PC-9 (cell line): ENCODE measurements at regions not wholly inside any gene's neighbourhood (a gene's known extent, or its start where the extent isn't known, plus 50 kb on each side); places are given as distances from the start of the nearest gene placed in this dataset.
"Not testable (repeated sequence)": the region's sequence is repeated elsewhere in the genome, so short reads cannot be mapped to it uniquely, and the experiment has no call there.

ENCODE experiments used
- BruUV-seq: library from RNA; stranded (reverse); fragments of 400-500 nt; replicated peaks from 2 replicates; lab custom pipeline; 2021; lab: Mats Ljungman, UMichigan
- CTCF ChIA-PET: fragments of 300-600 bp; sonication (Branson Sonifier 250); formaldehyde crosslinking; loops from one replicate; lab custom pipeline; 2022; ENCODE audit warnings: antibody characterized with exemption; lab: Charles Lee
- POLR2A ChIA-PET: fragments of 300-600 bp; sonication (Branson Sonifier 250); formaldehyde crosslinking; loops from one replicate; lab custom pipeline; 2022; ENCODE audit warnings: antibody characterized with exemption; ENCODE audit not compliant: unreplicated experiment; lab: Charles Lee
- DNase-seq, 2 experiments: peaks; one replicate each; pipeline versions ENCODE4 v3.0.0 to v3.0.0-alpha.2; 2015 to 2022; ENCODE audit warnings: mixed read lengths in 1 of 2
- H2AFZ ChIP-seq: fragments of 200-600 bp; sonication (generic); 2 replicates; pipeline ENCODE4 v1.8.1; 2017; ENCODE audit warnings: antibody characterized with exemption
- H3F3A ChIP-seq: fragments of 200-600 bp; sonication (generic); 2 replicates; pipeline ENCODE4 v1.8.1; 2017; ENCODE audit warnings: antibody characterized with exemption, mild to moderate bottlenecking, low read depth; ENCODE audit not compliant: insufficient read depth
- H3K27ac ChIP-seq: fragments of 200-600 bp; sonication (generic); 2 replicates; pipeline ENCODE4 v1.6.1; 2016; ENCODE audit warnings: mixed run types
- H3K27me3 ChIP-seq: fragments of 200-600 bp; sonication (generic); 2 replicates; pipeline ENCODE4 v1.6.1; 2016; ENCODE audit warnings: low read depth, mixed run types; ENCODE audit not compliant: insufficient read depth
- H3K36me3 ChIP-seq: fragments of 200-600 bp; sonication (generic); 2 replicates; pipeline ENCODE4 v1.6.1; 2016; ENCODE audit warnings: low read depth, mixed run types
- H3K4me1 ChIP-seq: fragments of 200-600 bp; sonication (generic); replicated peaks from 2 replicates; pipeline ENCODE4 v1.6.1; 2016; ENCODE audit warnings: mixed run types; ENCODE audit not compliant: insufficient read depth
- H3K4me2 ChIP-seq: fragments of 200-600 bp; sonication (generic); 2 replicates; pipeline ENCODE4 v1.6.1; 2017; ENCODE audit warnings: mixed run types
- H3K4me3 ChIP-seq: fragments of 200-600 bp; sonication (generic); 2 replicates; pipeline ENCODE4 v1.6.1; 2016; ENCODE audit warnings: mixed run types
- H3K79me2 ChIP-seq: fragments of 200-600 bp; sonication (generic); 2 replicates; pipeline ENCODE4 v1.6.1; 2017; ENCODE audit warnings: low read depth, mixed run types
- H3K9me2 ChIP-seq: fragments of 200-600 bp; sonication (generic); 2 replicates; pipeline ENCODE4 v1.8.1; 2017; ENCODE audit warnings: mild to moderate bottlenecking; ENCODE audit not compliant: insufficient read depth
- H3K9me3 ChIP-seq: fragments of 200-600 bp; sonication (generic); 2 replicates; pipeline ENCODE4 v1.8.1; 2016; ENCODE audit warnings: low read depth; ENCODE audit not compliant: insufficient read depth
- H4K20me1 ChIP-seq: fragments of 200-600 bp; sonication (generic); 2 replicates; pipeline ENCODE4 v1.8.1; 2017; ENCODE audit not compliant: insufficient read depth
- CTCF ChIP-seq: fragments of 200-600 bp; sonication (generic); conservative IDR thresholded peaks from 2 replicates; pipeline ENCODE4 v1.6.1; 2017; ENCODE audit warnings: mixed run types, antibody characterized with exemption, mild to moderate bottlenecking, moderate library complexity
- EZH2 ChIP-seq: fragments of 200-600 bp; sonication (generic); IDR thresholded peaks from 2 replicates; pipeline ENCODE4 v1.8.0; 2017; ENCODE audit warnings: antibody characterized with exemption, low read depth
- intact Hi-C: fragments of 100-400 bp; cut with micrococcal nuclease; formaldehyde crosslinking; loops from one replicate; pipeline ENCODE4 v1.10.0; 2022; ENCODE audit not compliant: unreplicated experiment

- intact Hi-C loops, result loop anchor here (10.0 kb wide), 2 partner anchors 159 to 589 kb away; no protein-coding TSS in a partner anchor
- H3K4me3 ChIP-seq, result no peak overlapping the region
- CTCF ChIA-PET, result no interaction called here
- POLR2A ChIA-PET, result no interaction called here
- H3K79me2 ChIP-seq, result no peaks in the 10 kb centered on the region
- no peaks in the 10 kb centered on the region for H3K27me3 ChIP-seq
- no peaks in the 10 kb centered on the region for H3F3A ChIP-seq
- H3K27ac ChIP-seq, result no peak overlapping the region
- no peaks in the 10 kb centered on the region for H3K36me3 ChIP-seq
- no peak for DNase-seq
- no TSS peak for BruUV-seq
- H3K4me2 ChIP-seq, result no peak overlapping the region
- H2AFZ ChIP-seq, result no peak overlapping the region
- no peaks in the 10 kb centered on the region for H3K9me3 ChIP-seq
- TF ChIP-seq EZH2, result no peak
- no peak for TF ChIP-seq CTCF
- no peaks in the 10 kb centered on the region for H4K20me1 ChIP-seq
- H3K9me2 ChIP-seq, result no peaks in the 10 kb centered on the region; the same call in 1 of the 2 replicates
- H3K4me1 ChIP-seq, result no peaks in the 10 kb centered on the region
Measured at GRCh38 chr21:16455978-16456377, 726.2 kb downstream of the USP25 start.

DNA sequence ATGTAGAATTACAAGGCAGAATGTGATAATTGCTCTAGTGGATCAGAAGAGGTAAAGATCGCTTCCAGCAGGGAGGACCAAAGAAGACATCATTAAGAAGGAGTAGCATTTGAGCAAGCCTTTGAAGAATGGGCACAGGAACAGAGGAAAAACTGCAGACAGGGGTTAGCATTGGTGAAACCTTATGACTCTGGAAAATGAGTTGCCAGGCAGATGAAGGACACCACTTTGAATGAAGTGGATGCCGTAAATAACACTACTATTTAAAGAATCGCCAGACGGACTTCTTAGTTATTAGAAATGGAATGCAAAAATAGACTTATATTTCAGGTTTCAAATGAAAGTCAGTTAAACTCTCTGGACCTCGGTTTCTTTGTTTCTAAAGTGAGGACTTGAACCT lies 727.7 kb downstream of the USP25 start:
- Histone ChIP-seq H3K9me3 (no peaks in the 10 kb centered on the region), H3K36me3 (no peaks in the 10 kb centered on the region), H3K27me3 (no peaks in the 10 kb centered on the region), H4K20me1 (no peaks in the 10 kb centered on the region), H3K4me3 (no peak overlapping the region), H3K27ac (no peak overlapping the region), H3K4me1 (no peaks in the 10 kb centered on the region), H3K9me2 (no peaks in the 10 kb centered on the region; the same call in 1 of the 2 replicates), H3K4me2 (no peak overlapping the region), H3K79me2 (no peaks in the 10 kb centered on the region), H3F3A (no peaks in the 10 kb centered on the region), H2AFZ (no peak overlapping the region)
- ChIA-PET CTCF (no interaction called here), POLR2A (no interaction called here)
- DNase-seq, result no peak
- no peak for TF ChIP-seq EZH2
- TF ChIP-seq CTCF, result no peak
- no TSS peak for BruUV-seq
- intact Hi-C loops, result loop anchor here (10.0 kb wide), 2 partner anchors 157 to 587 kb away; no protein-coding TSS in a partner anchor

DNA sequence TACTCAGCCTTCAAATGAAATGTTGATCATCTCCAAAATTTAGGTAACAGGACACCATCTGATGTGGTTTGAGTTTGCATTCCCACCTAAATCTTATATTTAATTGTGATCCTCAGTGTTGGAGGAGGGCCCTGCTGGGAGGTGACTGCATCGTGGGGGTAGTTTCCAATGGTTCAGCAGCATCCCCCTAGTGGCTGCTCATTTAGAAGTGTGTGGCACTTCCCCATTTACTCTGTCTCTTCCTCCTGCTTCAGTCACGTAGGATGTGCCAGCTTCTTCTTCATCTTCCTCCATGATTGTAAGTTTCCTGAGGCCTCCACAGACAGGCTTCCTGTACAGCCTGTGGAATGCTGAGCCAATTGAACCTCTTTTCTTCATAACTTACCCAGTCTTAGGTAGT lies 731.2 kb downstream of the USP25 start:
- CTCF ChIA-PET, result no interaction called here
- intact Hi-C loops, result no loop called here

DNA sequence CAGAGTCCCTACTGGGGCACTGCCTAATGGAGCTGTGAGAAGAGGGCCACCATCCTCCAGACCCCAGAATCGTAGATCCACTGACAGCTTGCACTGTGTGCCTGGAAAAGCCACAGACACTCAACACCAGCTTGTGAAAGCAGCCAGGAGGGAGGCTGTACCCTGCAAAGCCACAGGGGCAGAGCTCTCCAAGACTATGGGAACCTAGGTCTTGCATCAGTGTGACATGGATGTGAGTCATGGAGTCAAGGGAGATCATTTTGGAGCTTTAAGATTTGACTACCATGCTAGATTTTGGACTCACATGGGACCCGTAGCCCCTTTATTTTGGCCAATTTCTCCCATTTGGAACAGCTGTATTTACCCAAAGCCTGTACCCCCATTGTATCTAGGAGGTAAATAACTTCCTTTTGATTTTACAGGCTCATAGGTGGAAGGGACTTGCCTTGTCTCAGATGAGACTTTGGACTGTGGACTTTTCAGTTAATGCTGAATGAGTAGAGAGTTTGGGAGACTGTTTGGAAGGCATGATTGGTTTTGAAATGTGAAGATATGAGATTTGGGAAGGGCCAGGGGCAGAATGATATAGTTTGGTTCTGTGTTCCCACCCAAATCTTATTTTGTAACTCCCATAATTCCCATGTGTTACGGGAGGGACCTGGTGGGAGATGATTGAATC lies 734.6 kb downstream of the USP25 start:
- intact Hi-C loops, BruUV-seq, DNase-seq, H3K4me2 ChIP-seq, CTCF ChIA-PET, H3F3A ChIP-seq, H3K79me2 ChIP-seq, H3K4me1 ChIP-seq, H3K9me3 ChIP-seq, H3K36me3 ChIP-seq, H4K20me1 ChIP-seq, POLR2A ChIA-PET, H3K27me3 ChIP-seq, H3K4me3 ChIP-seq, H2AFZ ChIP-seq, H3K27ac ChIP-seq, H3K9me2 ChIP-seq: not testable (repeated sequence)

More for the DNA sequence above, 731.2 kb downstream of the USP25 start:
- no peaks in the 10 kb centered on the region for H4K20me1 ChIP-seq
- no peaks in the 10 kb centered on the region for H3K27me3 ChIP-seq
- no peaks in the 10 kb centered on the region for H3K36me3 ChIP-seq
- H3K4me2 ChIP-seq, result no peak overlapping the region
- POLR2A ChIA-PET, result no interaction called here
- TF ChIP-seq CTCF, result no peak
- TF ChIP-seq EZH2, result no peak
- no peak overlapping the region for H3K4me3 ChIP-seq
- H3K79me2 ChIP-seq, result no peaks in the 10 kb centered on the region
- H3K9me2 ChIP-seq, result no peaks in the 10 kb centered on the region; the same call in 1 of the 2 replicates
- no peak overlapping the region for H3K27ac ChIP-seq
- no peaks in the 10 kb centered on the region for H3F3A ChIP-seq
- no peaks in the 10 kb centered on the region; the same call in 1 of the 2 replicates for H3K9me3 ChIP-seq
- no TSS peak for BruUV-seq
- no peaks in the 10 kb centered on the region for H3K4me1 ChIP-seq
- DNase-seq, result no peak
- no peak overlapping the region for H2AFZ ChIP-seq
